OCI-LY7 (cell line): ENCODE measurements at regions not wholly inside any gene's neighbourhood (a gene's known extent, or its start where the extent isn't known, plus 50 kb on each side); places are given as distances from the start of the nearest gene placed in this dataset.

Experiments
- BruUV-seq: library from RNA; stranded (reverse); fragments of 400-500 nt; replicated peaks from 2 replicates; lab custom pipeline; 2021; lab: Mats Ljungman, UMichigan
- CTCF ChIA-PET: fragments of 300-600 bp; sonication (Branson Sonifier 250); formaldehyde crosslinking; loops from one replicate; lab custom pipeline; 2022; ENCODE audit warnings: antibody characterized with exemption; ENCODE audit not compliant: unreplicated experiment; lab: Charles Lee
- POLR2A ChIA-PET: fragments of 300-600 bp; sonication (Branson Sonifier 250); formaldehyde crosslinking; loops from one replicate; lab custom pipeline; 2022; ENCODE audit warnings: antibody characterized with exemption; lab: Charles Lee
- DNase-seq: peaks from one replicate; pipeline ENCODE4 v3.0.0-alpha.2; 2015; ENCODE audit warnings: low spot score
- H2AFZ ChIP-seq: fragments of 200-600 bp; sonication (generic), shearing (Covaris generic); 2 replicates; pipeline ENCODE4 v1.6.1; 2014; ENCODE audit warnings: mild to moderate bottlenecking, antibody characterized with exemption, low read length, moderate library complexity
- H3K27ac ChIP-seq: fragments of 200-600 bp; sonication (generic); 2 replicates; pipeline ENCODE4 v1.5.1; 2014; ENCODE audit warnings: mixed run types, low read depth, mild to moderate bottlenecking, moderate library complexity, low read length, inconsistent platforms; ENCODE audit not compliant: poor library complexity, severe bottlenecking
- H3K36me3 ChIP-seq: fragments of 200-600 bp; sonication (generic); 2 replicates; pipeline ENCODE4 v1.6.1; 2014; ENCODE audit warnings: mild to moderate bottlenecking, antibody characterized with exemption, low read length, moderate library complexity, mixed read lengths; ENCODE audit not compliant: insufficient read depth
- H3K4me1 ChIP-seq: fragments of 200-600 bp; sonication (generic); 2 replicates; pipeline ENCODE4 v1.5.1; 2014; ENCODE audit warnings: mild to moderate bottlenecking, low read length; ENCODE audit not compliant: insufficient read depth, poor library complexity, severe bottlenecking
- H3K4me2 ChIP-seq: fragments of 200-600 bp; sonication (generic); 2 replicates; pipeline ENCODE4 v1.6.1; 2014; ENCODE audit warnings: mild to moderate bottlenecking, low read length
- H3K4me3 ChIP-seq: fragments of 200-600 bp; sonication (generic); 2 replicates; pipeline ENCODE4 v1.5.1; 2014; ENCODE audit warnings: mild to moderate bottlenecking, low read depth, low read length; ENCODE audit not compliant: poor library complexity, severe bottlenecking
- H3K79me2 ChIP-seq: fragments of 200-600 bp; sonication (generic); 2 replicates; pipeline ENCODE4 v1.6.1; 2016; ENCODE audit warnings: low read depth, mild to moderate bottlenecking, low read length, moderate library complexity, mixed read lengths; ENCODE audit not compliant: insufficient read depth
- H3K9me2 ChIP-seq: fragments of 200-600 bp; sonication (generic); 2 replicates; pipeline ENCODE4 v1.6.1; 2016; ENCODE audit warnings: mild to moderate bottlenecking, low read length, mixed read lengths; ENCODE audit not compliant: insufficient read depth
- H3K9me3 ChIP-seq: fragments of 200-600 bp; sonication (generic); 2 replicates; pipeline ENCODE4 v1.6.1; 2014; ENCODE audit warnings: mild to moderate bottlenecking, mixed run types, low read length, mixed read lengths
- H4K20me1 ChIP-seq: fragments of 200-600 bp; sonication (generic); 2 replicates; pipeline ENCODE4 v1.6.1; 2014; ENCODE audit warnings: mild to moderate bottlenecking, antibody characterized with exemption, low read length, moderate library complexity, mixed read lengths; ENCODE audit not compliant: insufficient read depth
- EZH2phosphoT487 ChIP-seq: fragments of 200-600 bp; sonication (generic); IDR thresholded peaks from 2 replicates; pipeline ENCODE4 v1.6.1; 2018; ENCODE audit warnings: low read depth, borderline replicate concordance, mild to moderate bottlenecking, mixed run types, antibody characterized with exemption, low read length, moderate library complexity, mixed read lengths
- intact Hi-C: fragments of 100-400 bp; cut with micrococcal nuclease; formaldehyde crosslinking; loops from one replicate; pipeline ENCODE4 v1.10.0; 2022; ENCODE audit not compliant: unreplicated experiment
- TF ChIP-seq, protein P1 (sequence below): fragments of 200-600 bp; sonication (generic); conservative IDR thresholded peaks from 2 replicates; pipeline ENCODE4 v1.5.1; 2014; ENCODE audit warnings: mild to moderate bottlenecking, antibody characterized with exemption, low read length, moderate library complexity, mixed read lengths

DNA sequence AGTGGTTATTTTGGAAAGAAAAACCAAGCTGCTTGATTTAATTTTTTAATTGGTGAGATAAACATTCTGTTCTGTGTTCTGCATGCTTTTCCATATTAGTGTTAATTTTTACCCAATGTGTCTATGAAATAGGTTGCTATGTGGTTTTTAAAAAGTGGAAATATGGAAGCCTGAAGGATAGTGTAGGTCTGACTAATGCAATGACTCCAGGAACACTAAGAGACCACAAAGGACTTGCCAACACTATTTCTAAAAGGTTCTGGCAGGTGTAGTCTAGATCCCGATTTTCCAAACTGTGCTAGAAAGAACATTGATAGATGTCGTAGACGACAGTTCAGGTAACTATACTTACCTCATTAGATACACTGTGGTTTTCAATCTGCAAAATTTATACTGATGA lies 877.4 kb upstream of the GOT2 start:
- intact Hi-C loops = no loop called here
- Histone ChIP-seq H2AFZ (no peak overlapping the region), H3K79me2 (no peaks in the 10 kb centered on the region), H3K4me2 (no peak overlapping the region), H3K9me2 (no peaks in the 10 kb centered on the region), H3K36me3 (no peaks in the 10 kb centered on the region), H3K4me3 (no peak overlapping the region), H4K20me1 (no peaks in the 10 kb centered on the region), H3K4me1 (no peaks in the 10 kb centered on the region), H3K27ac (no peak overlapping the region), H3K9me3 (no peaks in the 10 kb centered on the region)
- POLR2A ChIA-PET = no interaction called here
- CTCF ChIA-PET = no interaction called here
- TF ChIP-seq, protein P1, sequence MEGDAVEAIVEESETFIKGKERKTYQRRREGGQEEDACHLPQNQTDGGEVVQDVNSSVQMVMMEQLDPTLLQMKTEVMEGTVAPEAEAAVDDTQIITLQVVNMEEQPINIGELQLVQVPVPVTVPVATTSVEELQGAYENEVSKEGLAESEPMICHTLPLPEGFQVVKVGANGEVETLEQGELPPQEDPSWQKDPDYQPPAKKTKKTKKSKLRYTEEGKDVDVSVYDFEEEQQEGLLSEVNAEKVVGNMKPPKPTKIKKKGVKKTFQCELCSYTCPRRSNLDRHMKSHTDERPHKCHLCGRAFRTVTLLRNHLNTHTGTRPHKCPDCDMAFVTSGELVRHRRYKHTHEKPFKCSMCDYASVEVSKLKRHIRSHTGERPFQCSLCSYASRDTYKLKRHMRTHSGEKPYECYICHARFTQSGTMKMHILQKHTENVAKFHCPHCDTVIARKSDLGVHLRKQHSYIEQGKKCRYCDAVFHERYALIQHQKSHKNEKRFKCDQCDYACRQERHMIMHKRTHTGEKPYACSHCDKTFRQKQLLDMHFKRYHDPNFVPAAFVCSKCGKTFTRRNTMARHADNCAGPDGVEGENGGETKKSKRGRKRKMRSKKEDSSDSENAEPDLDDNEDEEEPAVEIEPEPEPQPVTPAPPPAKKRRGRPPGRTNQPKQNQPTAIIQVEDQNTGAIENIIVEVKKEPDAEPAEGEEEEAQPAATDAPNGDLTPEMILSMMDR = no peak
- no peak for TF ChIP-seq EZH2phosphoT487
- no peak for DNase-seq
- no TSS peak for BruUV-seq

DNA sequence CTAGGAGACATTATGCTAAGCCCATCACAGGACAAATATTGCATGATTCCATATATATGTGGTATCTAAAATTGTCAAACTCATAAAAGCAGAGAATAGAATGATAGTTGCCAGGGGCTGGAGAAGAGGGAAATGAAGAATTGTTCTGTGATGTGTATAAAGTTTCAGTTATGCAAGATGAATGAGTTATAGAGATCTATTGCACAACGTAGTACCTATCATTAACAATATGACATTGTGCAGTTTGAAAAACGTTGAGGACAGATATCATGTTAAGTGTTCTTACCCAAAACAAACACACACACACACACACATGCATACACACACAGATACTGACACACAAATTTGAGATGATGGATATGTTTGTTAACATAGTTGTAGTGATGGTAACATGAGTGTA lies 871.6 kb upstream of the GOT2 start:
- Histone ChIP-seq H3K4me1 (no peaks in the 10 kb centered on the region), H3K4me3 (no peak overlapping the region), H3K4me2 (no peak overlapping the region), H3K27ac (no peak overlapping the region), H3K9me2 (no peaks in the 10 kb centered on the region), H3K36me3 (no peaks in the 10 kb centered on the region), H3K79me2 (no peaks in the 10 kb centered on the region), H2AFZ (no peak overlapping the region), H3K9me3 (no peaks in the 10 kb centered on the region), H4K20me1 (no peaks in the 10 kb centered on the region)
- ChIA-PET CTCF (no interaction called here), POLR2A (no interaction called here)
- TF ChIP-seq EZH2phosphoT487 = no peak
- TF ChIP-seq, protein P1 = no peak
- no peak for DNase-seq
- BruUV-seq = no TSS peak
- intact Hi-C loops = no loop called here

DNA sequence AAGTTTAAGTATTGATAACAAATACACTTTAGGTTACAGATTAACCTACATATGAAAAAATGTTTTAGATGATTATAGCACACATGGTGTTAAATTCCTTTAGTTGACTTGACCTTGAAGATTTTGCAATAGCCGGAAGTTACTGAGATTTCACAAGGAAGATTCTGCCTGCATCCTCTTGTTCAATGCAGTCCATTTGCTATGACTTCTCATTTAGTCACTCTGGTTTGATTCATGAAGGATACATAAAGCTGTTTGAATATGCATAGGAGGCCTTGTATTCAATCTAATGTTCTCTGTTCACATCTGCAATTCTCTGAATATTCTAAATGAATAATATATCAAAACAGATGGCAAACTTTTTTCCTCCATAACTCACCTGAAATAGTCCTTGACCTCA lies 870.2 kb upstream of the GOT2 start:
- H3K4me2 ChIP-seq = no peak overlapping the region
- H3K9me2 ChIP-seq = no peaks in the 10 kb centered on the region
- no TSS peak for BruUV-seq
- H4K20me1 ChIP-seq = no peaks in the 10 kb centered on the region
- H3K27ac ChIP-seq = no peak overlapping the region
- DNase-seq = no peak
- H3K79me2 ChIP-seq = no peaks in the 10 kb centered on the region
- no peaks in the 10 kb centered on the region for H3K36me3 ChIP-seq
- CTCF ChIA-PET = no interaction called here
- H3K4me3 ChIP-seq = no peak overlapping the region
- TF ChIP-seq, protein P1 = no peak
- TF ChIP-seq EZH2phosphoT487 = no peak
- H3K9me3 ChIP-seq = no peaks in the 10 kb centered on the region
- intact Hi-C loops = no loop called here
- H3K4me1 ChIP-seq = no peaks in the 10 kb centered on the region
- POLR2A ChIA-PET = no interaction called here
- no peak overlapping the region for H2AFZ ChIP-seq
